Muscle of leg (tissue), 3 donors: ENCODE measurements at regions not wholly inside any gene's neighbourhood (a gene's known extent, or its start where the extent isn't known, plus 50 kb on each side); places are given as distances from the start of the nearest gene placed in this dataset.

Experiments
- DNase-seq: peaks from one replicate; pipeline ENCODE4 v3.0.0; 2013
- H3K27ac ChIP-seq: one replicate; pipeline ENCODE4 v1.5.1; 2013; ENCODE audit warnings: mild to moderate bottlenecking, low read length, control low read depth
- H3K27me3 ChIP-seq: one replicate; pipeline ENCODE4 v1.6.1; 2013; ENCODE audit warnings: low read length; ENCODE audit not compliant: control insufficient read depth, insufficient read depth
- H3K36me3 ChIP-seq: one replicate; pipeline ENCODE4 v1.6.1; 2013; ENCODE audit warnings: low read length; ENCODE audit not compliant: control insufficient read depth, insufficient read depth
- H3K4me1 ChIP-seq: one replicate; pipeline ENCODE4 v1.6.1; 2013; ENCODE audit warnings: low read length; ENCODE audit not compliant: control insufficient read depth, insufficient read depth
- H3K4me3 ChIP-seq: one replicate; pipeline ENCODE4 v1.5.1; 2013; ENCODE audit warnings: low read length, control low read depth
- H3K9me3 ChIP-seq: replicated peaks from 2 replicates; pipeline ENCODE4 v1.6.1; 2013; ENCODE audit warnings: low read depth, low read length; ENCODE audit not compliant: control insufficient read depth
- WGBS: methylation state at CpG from one replicate; pipeline ENCODE4 v1.1.5; 2013; ENCODE audit warnings: missing lambda C conversion rate; ENCODE audit not compliant: insufficient coverage; 5-methylcytosine and 5-hydroxymethylcytosine counted together

DNA sequence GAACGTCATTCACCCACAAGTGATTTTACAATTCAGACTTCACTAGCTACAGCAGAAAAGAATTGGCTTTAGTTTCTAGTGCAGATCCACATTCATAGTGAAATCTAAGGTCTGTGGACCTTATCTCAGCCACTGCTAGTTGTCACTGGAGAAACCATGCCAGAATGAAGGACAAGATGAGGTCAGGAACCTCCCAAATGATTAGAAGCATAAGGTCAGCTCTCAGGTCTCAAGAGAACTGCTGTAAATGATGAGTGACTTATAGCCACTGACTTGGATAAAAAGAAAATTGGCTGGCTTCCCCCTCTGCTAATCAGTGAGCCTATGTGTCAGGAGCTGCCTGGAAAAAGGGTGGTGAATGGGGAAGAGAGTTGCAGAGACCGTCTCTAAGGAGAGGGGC, 265.3 kb upstream of the BMP2 start:
- WGBS: no CpG with 5 or more reads among the region's 2 CpGs
- Histone ChIP-seq H3K9me3 (no peaks in the 10 kb centered on the region), H3K27ac (no peak overlapping the region), H3K4me3 (no peak overlapping the region), H3K27me3 (no peaks in the 10 kb centered on the region), H3K4me1 (no peaks in the 10 kb centered on the region), H3K36me3 (no peaks in the 10 kb centered on the region)
- DNase-seq: no peak

DNA sequence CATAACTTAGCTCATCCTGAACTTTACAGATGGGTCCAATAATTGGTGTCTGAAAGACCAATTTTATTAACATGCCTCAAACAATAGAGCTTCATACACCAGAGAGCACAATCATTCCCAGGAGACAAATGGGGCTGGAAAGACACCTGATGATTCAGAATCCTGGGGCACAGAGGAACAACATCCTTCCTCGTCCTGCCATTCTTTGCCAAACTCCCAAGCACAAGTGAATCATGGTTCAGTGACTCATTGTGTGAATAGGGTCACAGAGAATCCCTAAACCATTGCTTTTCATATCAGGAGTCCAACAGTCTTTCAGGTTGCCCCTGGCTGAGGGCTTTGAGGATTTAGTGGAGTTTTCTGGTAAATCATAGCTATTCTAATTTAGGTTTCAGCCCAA, 266.4 kb upstream of the BMP2 start:
- WGBS: no CpG with 5 or more reads among the region's 1 CpG
- Histone ChIP-seq H3K36me3 (no peaks in the 10 kb centered on the region), H3K9me3 (no peaks in the 10 kb centered on the region), H3K27me3 (no peaks in the 10 kb centered on the region), H3K27ac (no peak overlapping the region), H3K4me1 (no peaks in the 10 kb centered on the region), H3K4me3 (no peak overlapping the region)
- DNase-seq: no peak

DNA sequence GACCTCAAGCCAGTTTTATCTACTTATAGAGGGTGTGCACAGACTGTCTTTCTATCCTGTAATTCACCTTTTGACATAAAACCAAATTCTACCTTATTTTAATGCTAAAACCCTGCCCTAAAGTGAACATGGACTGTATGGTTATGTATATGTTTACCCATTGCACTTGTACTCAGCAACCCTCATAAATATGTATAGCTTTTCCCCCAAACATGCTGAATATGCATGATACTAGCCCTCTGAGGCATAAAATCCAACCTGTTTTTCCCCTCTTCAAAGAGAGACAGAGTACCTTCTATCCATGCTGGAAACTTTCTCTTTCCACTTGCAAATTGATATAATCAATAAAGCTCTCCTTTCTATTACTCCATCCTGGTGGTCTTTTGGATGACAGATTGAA, 267.9 kb upstream of the BMP2 start:
- DNase-seq: no peak
- Histone ChIP-seq H3K27ac (no peak overlapping the region), H3K4me3 (no peak overlapping the region), H3K36me3 (no peaks in the 10 kb centered on the region), H3K4me1 (no peaks in the 10 kb centered on the region), H3K27me3 (no peaks in the 10 kb centered on the region), H3K9me3 (no peaks in the 10 kb centered on the region)

DNA sequence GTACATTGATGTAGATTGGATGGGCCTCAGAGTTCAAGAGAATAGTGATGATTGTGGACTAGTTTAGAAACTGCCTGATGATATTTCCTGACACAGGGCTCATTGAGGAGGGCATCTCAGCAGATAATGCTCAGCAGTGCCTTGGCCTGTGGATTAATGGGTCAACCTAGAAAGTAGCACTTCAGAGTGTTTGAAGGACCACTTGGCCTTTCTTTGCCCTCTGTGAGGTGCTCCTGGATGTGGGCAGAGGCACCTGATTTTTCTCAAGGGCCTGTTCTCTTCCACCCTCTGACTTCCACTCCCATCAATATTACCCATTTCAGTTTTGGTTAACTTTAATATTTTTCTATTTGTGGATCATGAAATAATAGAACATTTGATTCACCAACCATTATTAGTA, 270.6 kb upstream of the BMP2 start:
- Histone ChIP-seq H3K4me3 (no peak overlapping the region), H3K27ac (no peak overlapping the region), H3K36me3 (no peaks in the 10 kb centered on the region), H3K4me1 (no peaks in the 10 kb centered on the region), H3K27me3 (no peaks in the 10 kb centered on the region), H3K9me3 (no peaks in the 10 kb centered on the region)
- no peak for DNase-seq

DNA sequence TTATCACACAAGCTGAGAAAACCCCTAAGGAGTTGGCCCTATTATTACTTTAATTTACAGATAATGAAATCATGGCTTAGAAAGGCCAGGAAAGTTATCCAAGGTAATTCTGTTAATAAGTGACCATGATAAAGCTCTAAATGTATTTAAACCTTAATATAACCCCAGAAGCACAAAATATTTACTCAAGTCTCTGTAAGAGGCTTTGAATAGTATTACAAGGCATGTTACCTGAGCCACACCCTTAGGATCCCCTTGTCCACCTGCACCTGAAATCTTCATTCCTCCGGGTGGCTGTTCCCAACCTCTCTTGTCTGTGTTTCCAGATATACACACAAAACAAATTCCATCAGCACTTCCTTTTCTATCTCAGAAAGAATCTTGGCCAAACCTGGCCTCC, 271.6 kb upstream of the BMP2 start:
- 100% methylated on average over 1 of the region's 1 CpG for WGBS
- DNase-seq: no peak
- H3K9me3 ChIP-seq: no peaks in the 10 kb centered on the region
- no peak overlapping the region for H3K4me3 ChIP-seq
- no peak overlapping the region for H3K27ac ChIP-seq
- H3K36me3 ChIP-seq: no peaks in the 10 kb centered on the region
- no peaks in the 10 kb centered on the region for H3K4me1 ChIP-seq
- H3K27me3 ChIP-seq: no peaks in the 10 kb centered on the region

DNA sequence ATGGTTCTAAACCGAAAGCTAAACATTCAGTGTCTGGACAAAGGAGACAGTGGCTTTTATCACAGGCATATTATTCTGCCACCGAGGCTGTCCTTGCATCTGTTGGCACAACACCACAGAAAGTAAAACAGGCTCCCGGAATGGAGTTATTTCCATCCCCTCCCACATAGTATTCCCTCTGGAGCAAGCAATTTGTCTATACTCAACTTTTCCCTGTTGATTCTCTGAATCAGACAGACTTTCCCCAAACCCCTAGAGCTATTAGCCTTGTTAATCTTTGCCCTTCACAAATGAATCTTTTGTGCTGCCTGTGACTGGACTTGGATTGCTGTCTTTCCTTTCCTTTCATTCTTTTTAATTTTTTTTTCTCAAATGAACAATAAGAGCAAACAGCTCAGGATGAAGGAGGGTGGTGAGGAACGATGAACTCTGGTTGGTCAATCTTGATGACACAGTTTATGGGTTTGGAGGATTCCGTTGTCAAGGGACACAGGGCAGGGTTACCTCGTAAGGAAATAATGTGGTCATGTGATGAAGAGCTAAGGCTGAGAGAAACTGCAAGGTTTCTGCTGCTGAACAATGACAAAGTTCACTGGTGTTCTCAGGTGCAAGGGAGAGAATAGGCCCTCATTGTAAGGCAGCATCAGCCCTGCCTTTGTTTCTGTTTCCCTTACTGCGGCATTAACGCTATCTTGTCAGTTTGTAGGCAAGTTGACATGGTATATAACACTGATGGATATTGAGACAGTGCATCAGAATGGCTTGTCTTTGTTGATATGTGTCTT, 275.0 kb upstream of the BMP2 start:
- Histone ChIP-seq H3K36me3 (no peaks in the 10 kb centered on the region), H3K27ac (no peak overlapping the region), H3K4me1 (no peaks in the 10 kb centered on the region), H3K27me3 (no peaks in the 10 kb centered on the region), H3K9me3 (no peaks in the 10 kb centered on the region), H3K4me3 (no peak overlapping the region)
- WGBS: 28% methylated on average over 4 of the region's 8 CpGs
- DNase-seq: no peak

DNA sequence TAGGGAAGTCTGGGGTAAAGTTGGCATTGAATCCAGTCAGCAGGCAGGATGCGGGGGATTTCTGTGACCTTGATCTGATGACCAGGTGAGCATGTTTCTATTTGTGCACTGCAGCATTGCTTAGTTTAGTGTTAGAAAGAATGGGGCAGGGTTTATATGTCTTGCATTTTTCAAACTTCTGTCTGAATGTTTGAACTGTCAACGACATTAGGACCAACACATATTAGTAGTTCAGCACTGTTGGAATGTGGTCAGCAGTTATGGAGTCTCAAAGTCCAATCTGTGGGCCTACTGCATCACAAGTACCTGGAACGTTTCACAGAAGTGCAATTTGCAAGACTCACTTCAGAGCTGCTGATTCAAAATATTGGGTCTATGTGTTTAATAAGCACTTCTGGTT, 276.6 kb upstream of the BMP2 start:
- H3K4me3 ChIP-seq: no peak overlapping the region
- WGBS: 63% methylated on average over 1 of the region's 3 CpGs
- no peaks in the 10 kb centered on the region for H3K36me3 ChIP-seq
- no peaks in the 10 kb centered on the region for H3K4me1 ChIP-seq
- no peaks in the 10 kb centered on the region for H3K9me3 ChIP-seq
- no peak for DNase-seq
- no peaks in the 10 kb centered on the region for H3K27me3 ChIP-seq
- no peak overlapping the region for H3K27ac ChIP-seq

DNA sequence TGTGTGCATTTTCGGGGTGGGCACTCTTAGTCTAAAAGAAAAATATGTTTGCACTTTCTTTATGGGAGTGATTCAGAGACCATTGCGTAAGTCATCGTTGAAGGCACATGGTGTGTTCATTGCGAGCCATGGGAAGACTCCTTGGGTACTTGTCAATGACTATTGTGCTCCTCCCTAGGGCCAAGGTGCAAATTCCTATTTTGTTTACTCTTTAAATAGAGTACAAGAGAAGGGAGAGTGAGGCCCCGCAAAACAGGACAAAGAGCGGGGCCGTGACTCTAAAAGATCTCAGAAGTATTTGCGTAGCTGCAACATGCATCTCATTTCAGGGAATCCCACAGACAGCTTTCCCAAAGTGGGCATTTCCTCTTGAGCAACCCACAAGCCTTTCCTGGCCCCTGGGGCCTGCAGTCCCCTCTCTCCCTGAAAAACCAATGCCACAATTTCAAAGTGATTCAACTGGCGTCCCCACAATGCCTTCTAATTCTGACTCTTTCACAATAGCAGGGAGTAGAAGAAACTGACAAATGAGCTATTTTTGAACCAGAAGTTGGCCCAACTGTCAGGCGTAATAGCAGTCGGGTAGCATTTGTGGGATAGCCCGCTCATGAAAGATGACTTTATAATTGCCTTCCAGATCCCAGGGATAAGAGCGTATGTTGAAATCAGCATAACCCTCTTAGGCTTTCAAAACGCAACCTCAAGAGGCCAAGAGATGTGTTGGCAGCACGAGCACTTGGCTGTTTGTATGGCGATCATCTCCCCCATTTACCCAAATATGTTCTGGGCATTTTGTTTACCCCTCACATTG, 277.9 kb upstream of the BMP2 start:
- Histone ChIP-seq H3K27ac (no peak overlapping the region), H3K27me3 (no peaks in the 10 kb centered on the region), H3K9me3 (no peaks in the 10 kb centered on the region), H3K4me1 (no peaks in the 10 kb centered on the region), H3K36me3 (no peaks in the 10 kb centered on the region), H3K4me3 (no peak overlapping the region)
- 71% methylated on average over 15 of the region's 16 CpGs for WGBS
- no peak for DNase-seq

DNA sequence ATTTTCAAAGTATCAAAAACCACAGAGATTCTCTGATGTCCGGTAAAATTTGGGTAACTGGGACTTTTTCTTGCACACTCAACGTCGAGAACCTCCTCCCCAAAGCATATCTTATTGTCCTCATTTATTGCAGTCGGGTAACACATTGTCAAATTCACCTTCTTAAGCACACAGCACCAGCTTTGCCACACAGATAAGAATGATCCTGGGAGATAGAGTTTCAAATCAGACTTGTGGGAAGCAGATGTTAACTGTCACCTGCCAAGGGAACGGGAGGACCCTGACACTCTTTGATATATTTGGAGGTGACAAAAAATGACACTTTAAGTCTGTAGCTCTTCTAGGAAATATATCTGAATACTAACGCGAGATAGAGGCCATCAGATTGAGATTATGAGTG, 282.1 kb upstream of the BMP2 start:
- H3K4me3 ChIP-seq: no peak overlapping the region
- no peaks in the 10 kb centered on the region for H3K36me3 ChIP-seq
- no peaks in the 10 kb centered on the region for H3K27me3 ChIP-seq
- DNase-seq: no peak
- no CpG with 5 or more reads among the region's 7 CpGs for WGBS
- H3K27ac ChIP-seq: no peak overlapping the region
- H3K4me1 ChIP-seq: peaks cover 3% of the 10 kb centered on the region
- H3K9me3 ChIP-seq: no peaks in the 10 kb centered on the region

DNA sequence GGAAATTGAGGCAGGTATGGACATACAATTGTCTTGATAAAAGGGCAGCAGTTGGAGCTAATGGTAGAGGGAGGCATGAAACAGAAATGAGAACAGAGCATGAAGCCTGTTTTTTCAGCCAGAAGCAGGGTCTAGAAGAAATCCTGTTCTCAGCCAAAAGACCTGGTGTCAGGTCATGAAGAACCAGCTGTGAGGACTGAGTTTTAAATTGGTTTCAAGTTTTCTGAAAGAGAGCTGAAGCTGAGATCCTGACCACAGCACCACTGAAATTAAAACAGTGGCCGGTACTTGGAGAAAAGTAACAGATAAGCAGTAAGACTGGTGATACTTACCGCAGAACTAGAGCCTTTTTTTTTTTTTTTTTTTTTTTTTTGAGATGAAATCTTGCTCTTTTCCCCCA, 283.8 kb upstream of the BMP2 start:
- WGBS: no CpG with 5 or more reads among the region's 2 CpGs
- Histone ChIP-seq H3K9me3 (no peaks in the 10 kb centered on the region), H3K36me3 (no peaks in the 10 kb centered on the region), H3K4me1 (peaks cover 3% of the 10 kb centered on the region), H3K27ac (no peak overlapping the region), H3K4me3 (no peak overlapping the region), H3K27me3 (no peaks in the 10 kb centered on the region)
- no peak for DNase-seq
